ENCODE measurements at regions not wholly inside any gene's neighbourhood (a gene's known extent, or its start where the extent isn't known, plus 50 kb on each side); places are given as distances from the start of the nearest gene placed in this dataset.

GRCh38 chr1:113320272-113320671, 70.0 kb upstream of the MAGI3 start:
- TF ChIP-seq, protein P1, sequence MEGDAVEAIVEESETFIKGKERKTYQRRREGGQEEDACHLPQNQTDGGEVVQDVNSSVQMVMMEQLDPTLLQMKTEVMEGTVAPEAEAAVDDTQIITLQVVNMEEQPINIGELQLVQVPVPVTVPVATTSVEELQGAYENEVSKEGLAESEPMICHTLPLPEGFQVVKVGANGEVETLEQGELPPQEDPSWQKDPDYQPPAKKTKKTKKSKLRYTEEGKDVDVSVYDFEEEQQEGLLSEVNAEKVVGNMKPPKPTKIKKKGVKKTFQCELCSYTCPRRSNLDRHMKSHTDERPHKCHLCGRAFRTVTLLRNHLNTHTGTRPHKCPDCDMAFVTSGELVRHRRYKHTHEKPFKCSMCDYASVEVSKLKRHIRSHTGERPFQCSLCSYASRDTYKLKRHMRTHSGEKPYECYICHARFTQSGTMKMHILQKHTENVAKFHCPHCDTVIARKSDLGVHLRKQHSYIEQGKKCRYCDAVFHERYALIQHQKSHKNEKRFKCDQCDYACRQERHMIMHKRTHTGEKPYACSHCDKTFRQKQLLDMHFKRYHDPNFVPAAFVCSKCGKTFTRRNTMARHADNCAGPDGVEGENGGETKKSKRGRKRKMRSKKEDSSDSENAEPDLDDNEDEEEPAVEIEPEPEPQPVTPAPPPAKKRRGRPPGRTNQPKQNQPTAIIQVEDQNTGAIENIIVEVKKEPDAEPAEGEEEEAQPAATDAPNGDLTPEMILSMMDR (conservative IDR thresholded peaks at IDR 0.05; ENCODE audit: low read depth, low read length) = no peak
- TF ChIP-seq EZH2 (IDR thresholded peaks at IDR 0.05; ENCODE audit: low read length, unreplicated experiment) = no peak

Data from PC-3 (cell line).